HepG2 (cell line): ENCODE measurements at regions not wholly inside any gene's neighbourhood (a gene's known extent, or its start where the extent isn't known, plus 50 kb on each side); places are given as distances from the start of the nearest gene placed in this dataset.

Experiments
- CBFB ChIP-seq: sonication (generic); formaldehyde crosslinking; IDR thresholded peaks from 2 replicates; pipeline ENCODE4 v1.4.0; 2020; ENCODE audit warnings: missing genetic modification reagents
- JUND ChIP-seq: sonication (generic); formaldehyde crosslinking; IDR thresholded peaks from 2 replicates; pipeline ENCODE4 v1.8.0; 2022; ENCODE audit warnings: mild to moderate bottlenecking, missing genetic modification reagents
- MBNL3 ChIP-seq: fragments of 250-450 bp; sonication (Bioruptor Pico); conservative IDR thresholded peaks from 2 replicates; pipeline ENCODE4 v1.8.0; 2022; ENCODE audit warnings: mild to moderate bottlenecking, inconsistent platforms
- PCBP1 ChIP-seq: fragments of 200-400 bp; formaldehyde crosslinking; IDR thresholded peaks from 2 replicates; pipeline ENCODE4 v1.6.1; 2017; ENCODE audit warnings: mild to moderate bottlenecking, low read depth, low read length, borderline replicate concordance
- ZNF282 ChIP-seq: fragments of 450-650 bp; IDR thresholded peaks from 2 replicates; pipeline ENCODE4 v1.6.1; 2018; ENCODE audit not compliant: partially characterized antibody
- ZNF552 ChIP-seq: sonication (generic); formaldehyde crosslinking; IDR thresholded peaks from 2 replicates; pipeline ENCODE4 v1.9.0; 2022; ENCODE audit warnings: missing genetic modification reagents, mild to moderate bottlenecking, borderline replicate concordance
- ZSCAN21 ChIP-seq: sonication (generic); formaldehyde crosslinking; IDR thresholded peaks from 2 replicates; pipeline ENCODE4 v1.8.0; 2022; ENCODE audit warnings: mild to moderate bottlenecking, missing genetic modification reagents, moderate library complexity, borderline replicate concordance
- TF ChIP-seq, protein P1 (sequence below): sonication (generic); formaldehyde crosslinking; IDR thresholded peaks from 2 replicates; pipeline ENCODE4 v1.8.1; 2023; ENCODE audit warnings: mild to moderate bottlenecking, inconsistent platforms, moderate library complexity, missing genetic modification reagents, borderline replicate concordance
- TF ChIP-seq, protein P2 (sequence below): sonication (generic); formaldehyde crosslinking; IDR thresholded peaks from 2 replicates; pipeline ENCODE4 v1.4.0; 2020; ENCODE audit warnings: missing genetic modification reagents, borderline replicate concordance
- TF ChIP-seq, protein P3 (sequence below): sonication (generic); formaldehyde crosslinking; IDR thresholded peaks from 2 replicates; pipeline ENCODE4 v1.9.0; 2021; ENCODE audit warnings: mild to moderate bottlenecking, missing genetic modification reagents
- TF ChIP-seq, protein P4 (sequence below): sonication (generic); formaldehyde crosslinking; IDR thresholded peaks from 2 replicates; pipeline ENCODE4 v1.5.0; 2020; ENCODE audit warnings: missing genetic modification reagents

DNA sequence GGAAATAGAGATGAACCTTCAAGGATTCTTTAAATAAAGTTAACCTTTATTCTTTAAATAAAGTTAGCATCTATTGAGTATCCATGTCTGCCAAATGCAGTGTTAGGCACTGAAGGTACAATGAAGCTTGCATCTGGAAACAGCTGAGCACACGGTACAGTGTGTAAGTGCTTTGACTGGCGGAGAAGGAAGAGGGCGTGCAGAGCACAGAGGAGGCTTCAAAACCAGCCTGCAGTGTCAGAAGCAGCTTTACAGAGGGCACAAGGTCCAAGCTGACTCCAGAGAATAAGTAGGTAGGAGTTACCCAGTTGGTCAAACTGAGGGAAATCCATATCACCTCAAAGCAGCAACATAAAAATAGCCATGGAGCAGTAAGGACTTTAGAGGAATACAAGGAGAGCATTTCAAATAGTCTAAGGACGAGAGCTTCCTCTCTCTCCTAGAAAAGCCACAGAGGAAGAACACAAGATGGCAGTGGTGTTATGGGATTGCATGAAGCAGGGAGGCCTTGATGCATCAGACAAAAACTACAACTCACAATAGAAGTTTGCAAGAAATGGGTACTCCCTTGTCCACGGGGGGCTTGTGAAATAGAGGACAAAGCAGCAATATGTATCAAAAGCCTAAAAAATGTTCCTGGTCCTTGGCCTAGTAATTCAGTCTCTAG is 60.3 kb upstream of the PPP2R3A start (continued):
- TF ChIP-seq JUND (no peak), ZSCAN21 (no peak), ZNF282 (no peak), CBFB (no peak), PCBP1 (no peak), ZNF552 (CRISPR knock-in tag) (no peak), MBNL3 (CRISPR knock-in tag) (no peak)
- TF ChIP-seq, protein P1, sequence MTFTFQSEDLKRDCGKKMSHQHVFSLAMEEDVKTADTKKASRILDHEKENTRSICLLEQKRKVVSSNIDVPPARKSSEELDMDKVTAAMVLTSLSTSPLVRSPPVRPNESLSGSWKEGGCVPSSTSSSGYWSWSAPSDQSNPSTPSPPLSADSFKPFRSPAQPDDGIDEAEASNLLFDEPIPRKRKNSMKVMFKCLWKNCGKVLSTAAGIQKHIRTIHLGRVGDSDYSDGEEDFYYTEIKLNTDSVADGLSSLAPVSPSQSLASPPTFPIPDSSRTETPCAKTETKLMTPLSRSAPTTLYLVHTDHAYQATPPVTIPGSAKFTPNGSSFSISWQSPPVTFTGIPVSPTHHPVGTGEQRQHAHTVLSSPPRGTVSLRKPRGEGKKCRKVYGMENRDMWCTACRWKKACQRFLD (CRISPR knock-in tag) = no peak
- TF ChIP-seq, protein P2, sequence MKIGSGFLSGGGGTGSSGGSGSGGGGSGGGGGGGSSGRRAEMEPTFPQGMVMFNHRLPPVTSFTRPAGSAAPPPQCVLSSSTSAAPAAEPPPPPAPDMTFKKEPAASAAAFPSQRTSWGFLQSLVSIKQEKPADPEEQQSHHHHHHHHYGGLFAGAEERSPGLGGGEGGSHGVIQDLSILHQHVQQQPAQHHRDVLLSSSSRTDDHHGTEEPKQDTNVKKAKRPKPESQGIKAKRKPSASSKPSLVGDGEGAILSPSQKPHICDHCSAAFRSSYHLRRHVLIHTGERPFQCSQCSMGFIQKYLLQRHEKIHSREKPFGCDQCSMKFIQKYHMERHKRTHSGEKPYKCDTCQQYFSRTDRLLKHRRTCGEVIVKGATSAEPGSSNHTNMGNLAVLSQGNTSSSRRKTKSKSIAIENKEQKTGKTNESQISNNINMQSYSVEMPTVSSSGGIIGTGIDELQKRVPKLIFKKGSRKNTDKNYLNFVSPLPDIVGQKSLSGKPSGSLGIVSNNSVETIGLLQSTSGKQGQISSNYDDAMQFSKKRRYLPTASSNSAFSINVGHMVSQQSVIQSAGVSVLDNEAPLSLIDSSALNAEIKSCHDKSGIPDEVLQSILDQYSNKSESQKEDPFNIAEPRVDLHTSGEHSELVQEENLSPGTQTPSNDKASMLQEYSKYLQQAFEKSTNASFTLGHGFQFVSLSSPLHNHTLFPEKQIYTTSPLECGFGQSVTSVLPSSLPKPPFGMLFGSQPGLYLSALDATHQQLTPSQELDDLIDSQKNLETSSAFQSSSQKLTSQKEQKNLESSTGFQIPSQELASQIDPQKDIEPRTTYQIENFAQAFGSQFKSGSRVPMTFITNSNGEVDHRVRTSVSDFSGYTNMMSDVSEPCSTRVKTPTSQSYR (CRISPR knock-in tag) = no peak
- TF ChIP-seq, protein P3, sequence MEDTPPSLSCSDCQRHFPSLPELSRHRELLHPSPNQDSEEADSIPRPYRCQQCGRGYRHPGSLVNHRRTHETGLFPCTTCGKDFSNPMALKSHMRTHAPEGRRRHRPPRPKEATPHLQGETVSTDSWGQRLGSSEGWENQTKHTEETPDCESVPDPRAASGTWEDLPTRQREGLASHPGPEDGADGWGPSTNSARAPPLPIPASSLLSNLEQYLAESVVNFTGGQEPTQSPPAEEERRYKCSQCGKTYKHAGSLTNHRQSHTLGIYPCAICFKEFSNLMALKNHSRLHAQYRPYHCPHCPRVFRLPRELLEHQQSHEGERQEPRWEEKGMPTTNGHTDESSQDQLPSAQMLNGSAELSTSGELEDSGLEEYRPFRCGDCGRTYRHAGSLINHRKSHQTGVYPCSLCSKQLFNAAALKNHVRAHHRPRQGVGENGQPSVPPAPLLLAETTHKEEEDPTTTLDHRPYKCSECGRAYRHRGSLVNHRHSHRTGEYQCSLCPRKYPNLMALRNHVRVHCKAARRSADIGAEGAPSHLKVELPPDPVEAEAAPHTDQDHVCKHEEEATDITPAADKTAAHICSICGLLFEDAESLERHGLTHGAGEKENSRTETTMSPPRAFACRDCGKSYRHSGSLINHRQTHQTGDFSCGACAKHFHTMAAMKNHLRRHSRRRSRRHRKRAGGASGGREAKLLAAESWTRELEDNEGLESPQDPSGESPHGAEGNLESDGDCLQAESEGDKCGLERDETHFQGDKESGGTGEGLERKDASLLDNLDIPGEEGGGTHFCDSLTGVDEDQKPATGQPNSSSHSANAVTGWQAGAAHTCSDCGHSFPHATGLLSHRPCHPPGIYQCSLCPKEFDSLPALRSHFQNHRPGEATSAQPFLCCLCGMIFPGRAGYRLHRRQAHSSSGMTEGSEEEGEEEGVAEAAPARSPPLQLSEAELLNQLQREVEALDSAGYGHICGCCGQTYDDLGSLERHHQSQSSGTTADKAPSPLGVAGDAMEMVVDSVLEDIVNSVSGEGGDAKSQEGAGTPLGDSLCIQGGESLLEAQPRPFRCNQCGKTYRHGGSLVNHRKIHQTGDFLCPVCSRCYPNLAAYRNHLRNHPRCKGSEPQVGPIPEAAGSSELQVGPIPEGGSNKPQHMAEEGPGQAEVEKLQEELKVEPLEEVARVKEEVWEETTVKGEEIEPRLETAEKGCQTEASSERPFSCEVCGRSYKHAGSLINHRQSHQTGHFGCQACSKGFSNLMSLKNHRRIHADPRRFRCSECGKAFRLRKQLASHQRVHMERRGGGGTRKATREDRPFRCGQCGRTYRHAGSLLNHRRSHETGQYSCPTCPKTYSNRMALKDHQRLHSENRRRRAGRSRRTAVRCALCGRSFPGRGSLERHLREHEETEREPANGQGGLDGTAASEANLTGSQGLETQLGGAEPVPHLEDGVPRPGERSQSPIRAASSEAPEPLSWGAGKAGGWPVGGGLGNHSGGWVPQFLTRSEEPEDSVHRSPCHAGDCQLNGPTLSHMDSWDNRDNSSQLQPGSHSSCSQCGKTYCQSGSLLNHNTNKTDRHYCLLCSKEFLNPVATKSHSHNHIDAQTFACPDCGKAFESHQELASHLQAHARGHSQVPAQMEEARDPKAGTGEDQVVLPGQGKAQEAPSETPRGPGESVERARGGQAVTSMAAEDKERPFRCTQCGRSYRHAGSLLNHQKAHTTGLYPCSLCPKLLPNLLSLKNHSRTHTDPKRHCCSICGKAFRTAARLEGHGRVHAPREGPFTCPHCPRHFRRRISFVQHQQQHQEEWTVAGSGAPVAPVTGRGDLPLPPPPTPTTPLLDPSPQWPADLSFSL (CRISPR knock-in tag) = no peak
- TF ChIP-seq, protein P4, sequence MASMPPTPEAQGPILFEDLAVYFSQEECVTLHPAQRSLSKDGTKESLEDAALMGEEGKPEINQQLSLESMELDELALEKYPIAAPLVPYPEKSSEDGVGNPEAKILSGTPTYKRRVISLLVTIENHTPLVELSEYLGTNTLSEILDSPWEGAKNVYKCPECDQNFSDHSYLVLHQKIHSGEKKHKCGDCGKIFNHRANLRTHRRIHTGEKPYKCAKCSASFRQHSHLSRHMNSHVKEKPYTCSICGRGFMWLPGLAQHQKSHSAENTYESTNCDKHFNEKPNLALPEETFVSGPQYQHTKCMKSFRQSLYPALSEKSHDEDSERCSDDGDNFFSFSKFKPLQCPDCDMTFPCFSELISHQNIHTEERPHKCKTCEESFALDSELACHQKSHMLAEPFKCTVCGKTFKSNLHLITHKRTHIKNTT = no peak
